ENCODE measurements at regions not wholly inside any gene's neighbourhood (a gene's known extent, or its start where the extent isn't known, plus 50 kb on each side); places are given as distances from the start of the nearest gene placed in this dataset.

GRCh38 chr1:177789956-177790355, 179.9 kb downstream of the SEC16B start:
- no peak overlapping the region for H2AFZ ChIP-seq (ENCODE audit: insufficient read depth, low read depth, low read length, poor library complexity, severe bottlenecking)
- H3K27me3 Mint-ChIP-seq: no peaks in the 10 kb centered on the region

GRCh38 chr1:177786176-177786745, 183.6 kb downstream of the SEC16B start:
- H3K4me1 ChIP-seq (ENCODE audit: control insufficient read depth in 2 of 2, insufficient read depth in 2 of 2, low read length in 2 of 2): no peaks in the 10 kb centered on the region
- CTCF ChIA-PET: no interaction called here
- H3K36me3 ChIP-seq (replicated peaks in 1 of 2; ENCODE audit: control extremely low read depth in 1 of 2, control insufficient read depth in 1 of 2, extremely low read depth in 1 of 2, insufficient read depth in 2 of 2, low read length in 1 of 2): no peaks in the 10 kb centered on the region
- POLR2A ChIA-PET: no interaction called here
- Mint-ChIP-seq H3K4me1 (no peaks in the 10 kb centered on the region), H3K27me3 (no peaks in the 10 kb centered on the region), H3K9me3 (ENCODE audit: insufficient read depth) (no peaks in the 10 kb centered on the region), H3K27ac (no peak overlapping the region), H3K4me3 (no peak overlapping the region)
- WGBS (ENCODE audit: insufficient coverage): 72% methylated on average over 2 of the region's 6 CpGs
- no peak overlapping the region for H3K27ac ChIP-seq (ENCODE audit: low read length in 2 of 2)
- no peak overlapping the region for H3K9ac ChIP-seq (ENCODE audit: low read length)
- no peak for DNase-seq
- H3K79me2 ChIP-seq (ENCODE audit: control insufficient read depth, insufficient read depth, low read length): no peaks in the 10 kb centered on the region
- H4K20me1 ChIP-seq (ENCODE audit: control insufficient read depth, insufficient read depth, low read length, poor library complexity, severe bottlenecking): no peaks in the 10 kb centered on the region
- H2AFZ ChIP-seq (ENCODE audit: insufficient read depth, low read depth, low read length, poor library complexity, severe bottlenecking): no peak overlapping the region
- H3K27me3 ChIP-seq (replicated peaks in 1 of 4; ENCODE audit: control extremely low read depth in 1 of 4, control insufficient read depth in 3 of 4, insufficient read depth in 4 of 4, low read length in 3 of 4): no peaks in the 10 kb centered on the region
- TF ChIP-seq EZH2 (IDR thresholded peaks at IDR 0.05; ENCODE audit: borderline replicate concordance, insufficient read depth, low read depth, low read length, poor library complexity, severe bottlenecking): no peak
- TF ChIP-seq CTCF (IDR thresholded peaks at IDR 0.05): no peak
- H3K4me3 ChIP-seq (ENCODE audit: control extremely low read depth in 1 of 5, extremely low read depth in 1 of 5, insufficient read depth in 1 of 5, low read depth in 2 of 5, low read length in 4 of 5): no peak overlapping the region
- no peak overlapping the region for H3K4me2 ChIP-seq (replicated peaks; ENCODE audit: low read depth, low read length, poor library complexity, severe bottlenecking)
- peaks cover 0 to 1% (median 0%) of the 10 kb centered on the region in 3 donors for H3K9me3 ChIP-seq (ENCODE audit: control extremely low read depth in 1 of 3, control insufficient read depth in 2 of 3, insufficient read depth in 1 of 3, low read length in 2 of 3)
- no peak for ATAC-seq (ENCODE audit: low read depth)
- intact Hi-C loops (cut with micrococcal nuclease): no loop called here

More at GRCh38 chr1:177789956-177790355, 179.9 kb downstream of the SEC16B start:
- Mint-ChIP-seq H3K27ac (no peak overlapping the region), H3K9me3 (ENCODE audit: insufficient read depth) (no peaks in the 10 kb centered on the region), H3K4me3 (no peak overlapping the region), H3K4me1 (no peaks in the 10 kb centered on the region)
- Histone ChIP-seq H3K79me2 (ENCODE audit: control insufficient read depth, insufficient read depth, low read length) (no peaks in the 10 kb centered on the region), H3K9me3 (ENCODE audit: control extremely low read depth in 1 of 3, control insufficient read depth in 2 of 3, insufficient read depth in 1 of 3, low read length in 2 of 3) (peaks cover 0 to 11% (median 0%) of the 10 kb centered on the region in 3 donors), H3K27me3 (replicated peaks in 1 of 4; ENCODE audit: control extremely low read depth in 1 of 4, control insufficient read depth in 3 of 4, insufficient read depth in 4 of 4, low read length in 3 of 4) (no peaks in the 10 kb centered on the region), H3K9ac (ENCODE audit: low read length) (no peak overlapping the region), H3K4me2 (replicated peaks; ENCODE audit: low read depth, low read length, poor library complexity, severe bottlenecking) (no peak overlapping the region), H3K4me3 (ENCODE audit: control extremely low read depth in 1 of 5, extremely low read depth in 1 of 5, insufficient read depth in 1 of 5, low read depth in 2 of 5, low read length in 4 of 5) (no peak overlapping the region), H4K20me1 (ENCODE audit: control insufficient read depth, insufficient read depth, low read length, poor library complexity, severe bottlenecking) (no peaks in the 10 kb centered on the region), H3K4me1 (ENCODE audit: control insufficient read depth in 2 of 2, insufficient read depth in 2 of 2, low read length in 2 of 2) (no peaks in the 10 kb centered on the region), H3K36me3 (replicated peaks in 1 of 2; ENCODE audit: control extremely low read depth in 1 of 2, control insufficient read depth in 1 of 2, extremely low read depth in 1 of 2, insufficient read depth in 2 of 2, low read length in 1 of 2) (no peaks in the 10 kb centered on the region), H3K27ac (ENCODE audit: low read length in 2 of 2) (no peak overlapping the region)
- TF ChIP-seq CTCF (IDR thresholded peaks at IDR 0.05) (no peak), EZH2 (IDR thresholded peaks at IDR 0.05; ENCODE audit: borderline replicate concordance, insufficient read depth, low read depth, low read length, poor library complexity, severe bottlenecking) (no peak)
- CTCF ChIA-PET: no interaction called here
- no CpG with 5 or more reads among the region's 3 CpGs for WGBS (ENCODE audit: insufficient coverage)
- intact Hi-C loops (cut with micrococcal nuclease): no loop called here
- no peak for ATAC-seq (ENCODE audit: low read depth)
- DNase-seq: no peak
- POLR2A ChIA-PET: no interaction called here

Measured in B cell (primary cell).